ENCODE measurements at regions not wholly inside any gene's neighbourhood (a gene's known extent, or its start where the extent isn't known, plus 50 kb on each side); places are given as distances from the start of the nearest gene placed in this dataset.

GRCh38 chrX:1925053-1925481, 310.2 kb downstream of the ASMT start:
- TF ChIP-seq, protein P1, sequence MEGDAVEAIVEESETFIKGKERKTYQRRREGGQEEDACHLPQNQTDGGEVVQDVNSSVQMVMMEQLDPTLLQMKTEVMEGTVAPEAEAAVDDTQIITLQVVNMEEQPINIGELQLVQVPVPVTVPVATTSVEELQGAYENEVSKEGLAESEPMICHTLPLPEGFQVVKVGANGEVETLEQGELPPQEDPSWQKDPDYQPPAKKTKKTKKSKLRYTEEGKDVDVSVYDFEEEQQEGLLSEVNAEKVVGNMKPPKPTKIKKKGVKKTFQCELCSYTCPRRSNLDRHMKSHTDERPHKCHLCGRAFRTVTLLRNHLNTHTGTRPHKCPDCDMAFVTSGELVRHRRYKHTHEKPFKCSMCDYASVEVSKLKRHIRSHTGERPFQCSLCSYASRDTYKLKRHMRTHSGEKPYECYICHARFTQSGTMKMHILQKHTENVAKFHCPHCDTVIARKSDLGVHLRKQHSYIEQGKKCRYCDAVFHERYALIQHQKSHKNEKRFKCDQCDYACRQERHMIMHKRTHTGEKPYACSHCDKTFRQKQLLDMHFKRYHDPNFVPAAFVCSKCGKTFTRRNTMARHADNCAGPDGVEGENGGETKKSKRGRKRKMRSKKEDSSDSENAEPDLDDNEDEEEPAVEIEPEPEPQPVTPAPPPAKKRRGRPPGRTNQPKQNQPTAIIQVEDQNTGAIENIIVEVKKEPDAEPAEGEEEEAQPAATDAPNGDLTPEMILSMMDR (IDR thresholded peaks at IDR 0.05; ENCODE audit: control insufficient read depth, extremely low read depth, insufficient read depth): no peak
- no peak overlapping the region for H3K4me3 ChIP-seq (ENCODE audit: low read depth, low read length)
- no peak for DNase-seq (ENCODE audit: low read depth)

DNA sequence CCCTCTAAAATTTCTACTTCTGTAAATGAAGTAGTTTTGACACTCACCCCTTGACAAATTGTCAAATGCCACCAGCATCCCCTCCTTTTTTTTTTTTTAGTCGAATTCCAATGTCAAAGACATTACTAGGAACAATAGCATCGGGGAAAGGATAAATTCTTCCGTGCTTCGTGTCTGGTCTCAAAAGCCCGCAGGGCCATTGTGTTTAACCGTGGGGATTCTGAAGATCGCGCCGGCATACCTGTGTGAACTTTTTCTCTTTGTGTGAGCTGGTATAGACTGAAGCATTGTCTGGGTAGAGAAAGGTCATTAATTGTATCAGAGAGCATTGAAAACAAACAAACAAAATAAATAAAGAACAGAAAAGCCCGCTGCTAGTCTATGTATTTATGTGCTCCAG, 313.9 kb downstream of the ASMT start:
- TF ChIP-seq, protein P1 (IDR thresholded peaks at IDR 0.05; ENCODE audit: control insufficient read depth, extremely low read depth, insufficient read depth): no peak
- no peak overlapping the region for H3K4me3 ChIP-seq (ENCODE audit: low read depth, low read length)
- DNase-seq (ENCODE audit: low read depth): no peak

DNA sequence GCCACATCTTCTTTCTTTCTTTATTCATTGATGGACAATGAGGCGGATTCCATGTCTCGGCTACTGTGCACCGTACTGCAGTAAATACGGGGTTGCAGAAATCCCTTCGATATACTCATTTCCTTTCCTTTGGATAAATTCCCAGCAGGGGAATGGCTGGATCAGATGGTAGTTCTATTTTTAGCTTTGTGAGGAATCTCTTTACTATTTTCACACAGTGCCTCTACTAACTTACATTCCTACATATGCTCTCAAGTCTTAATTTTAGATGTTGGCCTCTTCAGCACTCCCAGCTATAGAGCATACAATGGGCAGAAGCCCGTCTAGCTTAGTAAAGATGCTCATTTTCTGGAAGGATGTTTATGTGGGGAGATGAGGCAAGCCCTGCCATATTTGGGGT, 317.4 kb downstream of the ASMT start:
- no peak overlapping the region for H3K4me3 ChIP-seq (ENCODE audit: low read depth, low read length)
- no peak for DNase-seq (ENCODE audit: low read depth)

DNA sequence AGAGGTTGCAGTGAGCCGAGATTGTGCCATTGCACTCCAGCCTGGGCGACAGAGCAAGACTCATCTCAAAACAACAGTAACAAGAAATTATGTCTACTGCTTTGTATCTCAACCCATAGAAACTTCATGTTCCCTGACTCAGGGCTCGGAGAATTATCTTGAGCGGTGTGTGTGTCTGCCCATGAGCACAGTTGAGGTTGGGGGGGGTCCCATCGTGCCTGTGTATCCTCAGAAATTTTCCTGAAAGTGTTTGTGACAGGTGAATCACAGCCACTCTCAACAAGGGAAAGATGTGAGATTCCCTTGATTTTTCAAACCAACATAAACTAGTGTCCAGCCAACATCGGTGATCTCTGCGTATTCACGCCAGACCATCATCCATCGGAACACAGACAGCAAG, 319.1 kb downstream of the ASMT start:
- no peak overlapping the region for H3K4me3 ChIP-seq (ENCODE audit: low read depth, low read length)
- TF ChIP-seq, protein P1 (IDR thresholded peaks at IDR 0.05; ENCODE audit: control insufficient read depth, extremely low read depth, insufficient read depth): no peak
- no peak for DNase-seq (ENCODE audit: low read depth)

More for the DNA sequence above, 317.4 kb downstream of the ASMT start:
- TF ChIP-seq, protein P1 (IDR thresholded peaks at IDR 0.05; ENCODE audit: control insufficient read depth, extremely low read depth, insufficient read depth): no peak

DNA sequence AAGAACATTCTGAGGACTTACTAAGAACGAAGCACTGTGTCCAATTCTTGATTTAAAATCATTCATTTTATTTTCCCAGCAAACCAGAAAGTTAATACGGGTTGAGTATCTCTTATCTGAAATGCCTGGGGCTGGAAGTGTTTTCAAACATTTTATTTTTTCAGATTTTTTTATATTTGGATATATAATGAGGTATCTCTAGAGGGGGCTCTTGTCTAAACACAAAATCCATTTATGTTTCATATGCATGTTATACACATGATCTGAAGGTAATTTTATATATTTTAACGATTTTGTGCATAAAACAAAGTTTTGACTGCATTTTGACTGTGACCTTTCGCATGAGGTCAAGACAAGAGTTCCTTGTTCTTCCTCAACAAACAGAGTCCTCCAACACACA, 320.9 kb downstream of the ASMT start:
- TF ChIP-seq, protein P1 (IDR thresholded peaks at IDR 0.05; ENCODE audit: control insufficient read depth, extremely low read depth, insufficient read depth): no peak
- H3K4me3 ChIP-seq (ENCODE audit: low read depth, low read length): no peak overlapping the region
- no peak for DNase-seq (ENCODE audit: low read depth)

DNA sequence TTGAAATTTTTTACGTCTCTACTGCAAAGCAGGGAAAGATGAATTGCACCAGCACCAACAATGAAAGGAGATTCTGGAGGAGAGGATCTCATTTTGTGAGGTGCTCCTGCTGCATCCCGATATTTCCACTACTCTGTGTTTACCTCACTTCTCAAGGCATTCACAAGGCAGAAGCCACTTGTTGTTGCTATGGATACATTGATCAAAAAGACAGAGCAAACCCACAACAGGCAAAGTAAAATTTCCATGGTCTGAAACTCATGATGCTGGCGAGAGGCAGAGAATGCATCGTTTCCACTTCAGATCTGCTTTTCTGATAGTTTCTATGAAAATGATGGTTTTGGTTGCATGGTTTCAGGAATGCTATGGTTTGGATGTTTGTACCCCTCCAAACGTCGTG, 323.3 kb downstream of the ASMT start:
- TF ChIP-seq, protein P1 (IDR thresholded peaks at IDR 0.05; ENCODE audit: control insufficient read depth, extremely low read depth, insufficient read depth): no peak
- DNase-seq (ENCODE audit: low read depth): no peak
- H3K4me3 ChIP-seq (ENCODE audit: low read depth, low read length): no peak overlapping the region

- no peak overlapping the region for H3K4me3 ChIP-seq (ENCODE audit: low read depth, low read length)
- TF ChIP-seq, protein P1 (IDR thresholded peaks at IDR 0.05; ENCODE audit: control insufficient read depth, extremely low read depth, insufficient read depth): no peak
- no peak for DNase-seq (ENCODE audit: low read depth)
Measured at GRCh38 chrX:1941321-1941720, 326.5 kb downstream of the ASMT start.
